SU-DHL-6 (cell line): ENCODE measurements at regions not wholly inside any gene's neighbourhood (a gene's known extent, or its start where the extent isn't known, plus 50 kb on each side); places are given as distances from the start of the nearest gene placed in this dataset.
A peak's percentile ranks its signal among the peaks of the same experiment; 100 is the strongest.

ENCODE experiments used
- H2AFZ ChIP-seq: fragments of 200-600 bp; sonication (generic); 2 replicates; pipeline ENCODE4 v1.6.1; 2014; ENCODE audit warnings: low read depth, mild to moderate bottlenecking, moderate library complexity, mixed read lengths, antibody characterized with exemption, low read length; ENCODE audit not compliant: severe bottlenecking
- H3F3A ChIP-seq: fragments of 200-600 bp; shearing (Covaris generic); 2 replicates; pipeline ENCODE4 v1.6.0; 2016; ENCODE audit warnings: antibody characterized with exemption, mild to moderate bottlenecking; ENCODE audit not compliant: insufficient read depth
- H3K27ac ChIP-seq: fragments of 200-600 bp; sonication (generic); 2 replicates; pipeline ENCODE4 v1.5.1; 2016; ENCODE audit warnings: low read depth, mild to moderate bottlenecking, low read length, moderate library complexity, mixed read lengths
- H3K27me3 ChIP-seq: fragments of 200-600 bp; sonication (generic), shearing (Covaris generic); 2 replicates; pipeline ENCODE4 v1.6.0; 2014; ENCODE audit warnings: mild to moderate bottlenecking, low read length
- H3K36me3 ChIP-seq: fragments of 200-600 bp; sonication (generic); 2 replicates; pipeline ENCODE4 v1.6.1; 2014; ENCODE audit warnings: mild to moderate bottlenecking, low read length, mixed read lengths
- H3K4me2 ChIP-seq: fragments of 300-600, 200-600 bp; shearing (Covaris generic), sonication (generic); 2 replicates; pipeline ENCODE4 v1.6.0; 2014; ENCODE audit warnings: low read length, low read depth, mild to moderate bottlenecking; ENCODE audit not compliant: poor library complexity, severe bottlenecking
- H3K4me3 ChIP-seq: fragments of 200-600 bp; sonication (generic); 2 replicates; pipeline ENCODE4 v1.5.1; 2014; ENCODE audit warnings: antibody characterized with exemption, low read length, mild to moderate bottlenecking, mixed read lengths; ENCODE audit not compliant: insufficient read depth, poor library complexity, severe bottlenecking
- H3K79me2 ChIP-seq: fragments of 200-600 bp; sonication (generic); 2 replicates; pipeline ENCODE4 v1.6.1; 2014; ENCODE audit warnings: mild to moderate bottlenecking, low read length, moderate library complexity; ENCODE audit not compliant: insufficient read depth
- H3K9ac ChIP-seq: fragments of 200-600 bp; sonication (generic); 2 replicates; pipeline ENCODE4 v1.7.0; 2014; ENCODE audit warnings: mild to moderate bottlenecking, low read length
- H3K9me2 ChIP-seq: fragments of 200-600 bp; sonication (generic); replicated peaks from 2 replicates; pipeline ENCODE4 v1.6.1; 2014; ENCODE audit warnings: low read length; ENCODE audit not compliant: insufficient read depth
- H3K9me3 ChIP-seq: fragments of 200-600 bp; sonication (generic); 2 replicates; pipeline ENCODE4 v1.6.1; 2014; ENCODE audit warnings: low read length, mixed read lengths; ENCODE audit not compliant: insufficient read depth
- H4K20me1 ChIP-seq: fragments of 200-600 bp; sonication (generic); 2 replicates; pipeline ENCODE4 v1.6.1; 2014; ENCODE audit warnings: low read depth, mild to moderate bottlenecking, antibody characterized with exemption, low read length, moderate library complexity, mixed read lengths
- EZH2phosphoT487 ChIP-seq: fragments of 200-600 bp; sonication (generic), shearing (Covaris generic); conservative IDR thresholded peaks from 2 replicates; pipeline ENCODE4 v1.6.1; 2018; ENCODE audit warnings: mild to moderate bottlenecking, antibody characterized with exemption, low read length, moderate library complexity, mixed read lengths
- TF ChIP-seq, protein P1 (sequence below): fragments of 200-600 bp; sonication (generic); IDR thresholded peaks from one replicate; pipeline ENCODE4 v1.5.1; 2017; ENCODE audit warnings: antibody characterized with exemption, mild to moderate bottlenecking, low read length, moderate library complexity; ENCODE audit not compliant: insufficient read depth, poor library complexity, severe bottlenecking

DNA sequence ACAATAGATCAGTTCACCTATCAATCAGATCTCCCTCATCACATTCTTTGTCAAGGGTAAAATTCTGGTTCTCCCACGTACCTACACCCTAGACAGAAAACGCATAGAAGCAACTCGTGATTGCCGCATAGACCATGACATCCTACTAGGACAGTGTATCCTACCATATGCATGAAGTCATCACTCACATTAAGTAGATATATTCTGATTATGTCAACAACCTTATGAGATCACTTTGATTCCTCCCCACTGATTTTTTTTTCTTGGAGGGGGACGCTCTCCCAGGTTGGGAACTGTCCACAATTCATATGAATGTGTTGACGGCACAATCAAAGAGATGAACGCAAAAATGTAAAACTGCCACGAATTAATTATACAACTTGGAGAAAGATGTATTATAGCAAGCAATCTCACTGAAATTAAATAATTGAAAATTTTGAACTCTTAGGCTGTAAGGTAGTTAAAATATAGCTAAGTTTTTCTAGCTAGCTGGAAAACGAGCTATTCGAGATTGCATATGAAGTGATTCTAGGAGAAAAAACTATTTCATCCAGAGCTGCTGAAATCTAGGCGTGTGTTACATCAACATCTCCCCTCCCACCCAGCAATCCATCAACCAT lies 82.5 kb upstream of the CCDC28A start:
- Histone ChIP-seq H3K9ac (no peak overlapping the region), H3K27ac (no peak overlapping the region), H3K36me3 (no peaks in the 10 kb centered on the region), H3K79me2 (no peaks in the 10 kb centered on the region), H3K9me2 (no peaks in the 10 kb centered on the region), H3K4me3 (no peak overlapping the region), H2AFZ (no peak overlapping the region), H3K4me2 (no peak overlapping the region), H3K27me3 (no peaks in the 10 kb centered on the region), H3K9me3 (no peaks in the 10 kb centered on the region), H3F3A (no peaks in the 10 kb centered on the region), H4K20me1 (no peaks in the 10 kb centered on the region)
- TF ChIP-seq EZH2phosphoT487: no peak
- TF ChIP-seq, protein P1, sequence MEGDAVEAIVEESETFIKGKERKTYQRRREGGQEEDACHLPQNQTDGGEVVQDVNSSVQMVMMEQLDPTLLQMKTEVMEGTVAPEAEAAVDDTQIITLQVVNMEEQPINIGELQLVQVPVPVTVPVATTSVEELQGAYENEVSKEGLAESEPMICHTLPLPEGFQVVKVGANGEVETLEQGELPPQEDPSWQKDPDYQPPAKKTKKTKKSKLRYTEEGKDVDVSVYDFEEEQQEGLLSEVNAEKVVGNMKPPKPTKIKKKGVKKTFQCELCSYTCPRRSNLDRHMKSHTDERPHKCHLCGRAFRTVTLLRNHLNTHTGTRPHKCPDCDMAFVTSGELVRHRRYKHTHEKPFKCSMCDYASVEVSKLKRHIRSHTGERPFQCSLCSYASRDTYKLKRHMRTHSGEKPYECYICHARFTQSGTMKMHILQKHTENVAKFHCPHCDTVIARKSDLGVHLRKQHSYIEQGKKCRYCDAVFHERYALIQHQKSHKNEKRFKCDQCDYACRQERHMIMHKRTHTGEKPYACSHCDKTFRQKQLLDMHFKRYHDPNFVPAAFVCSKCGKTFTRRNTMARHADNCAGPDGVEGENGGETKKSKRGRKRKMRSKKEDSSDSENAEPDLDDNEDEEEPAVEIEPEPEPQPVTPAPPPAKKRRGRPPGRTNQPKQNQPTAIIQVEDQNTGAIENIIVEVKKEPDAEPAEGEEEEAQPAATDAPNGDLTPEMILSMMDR: no peak

DNA sequence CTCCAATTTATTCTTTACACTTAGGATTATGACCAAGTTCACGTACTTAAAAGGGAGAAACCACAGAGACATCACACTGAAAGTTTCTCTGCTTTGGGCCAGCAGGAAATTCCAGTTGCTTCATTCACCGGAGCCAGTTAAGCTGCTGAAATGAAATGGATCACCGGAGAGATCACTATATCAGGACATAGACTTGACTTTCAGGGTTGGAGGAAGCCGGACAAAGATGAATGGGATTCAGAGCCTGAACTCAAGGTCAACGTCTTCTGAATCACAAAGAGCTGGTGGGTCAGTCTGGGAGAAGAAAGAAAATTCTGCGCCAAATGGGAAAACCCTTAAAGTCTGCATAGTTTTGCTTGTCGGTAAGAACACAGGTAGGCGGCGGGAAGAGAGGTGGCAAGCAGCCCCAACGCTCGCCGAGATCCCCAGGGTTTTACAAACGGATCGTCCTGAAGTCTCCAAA lies 81.9 kb upstream of the CCDC28A start:
- Histone ChIP-seq H2AFZ (no peak overlapping the region), H3K9ac (no peak overlapping the region), H3K9me3 (no peaks in the 10 kb centered on the region)

DNA sequence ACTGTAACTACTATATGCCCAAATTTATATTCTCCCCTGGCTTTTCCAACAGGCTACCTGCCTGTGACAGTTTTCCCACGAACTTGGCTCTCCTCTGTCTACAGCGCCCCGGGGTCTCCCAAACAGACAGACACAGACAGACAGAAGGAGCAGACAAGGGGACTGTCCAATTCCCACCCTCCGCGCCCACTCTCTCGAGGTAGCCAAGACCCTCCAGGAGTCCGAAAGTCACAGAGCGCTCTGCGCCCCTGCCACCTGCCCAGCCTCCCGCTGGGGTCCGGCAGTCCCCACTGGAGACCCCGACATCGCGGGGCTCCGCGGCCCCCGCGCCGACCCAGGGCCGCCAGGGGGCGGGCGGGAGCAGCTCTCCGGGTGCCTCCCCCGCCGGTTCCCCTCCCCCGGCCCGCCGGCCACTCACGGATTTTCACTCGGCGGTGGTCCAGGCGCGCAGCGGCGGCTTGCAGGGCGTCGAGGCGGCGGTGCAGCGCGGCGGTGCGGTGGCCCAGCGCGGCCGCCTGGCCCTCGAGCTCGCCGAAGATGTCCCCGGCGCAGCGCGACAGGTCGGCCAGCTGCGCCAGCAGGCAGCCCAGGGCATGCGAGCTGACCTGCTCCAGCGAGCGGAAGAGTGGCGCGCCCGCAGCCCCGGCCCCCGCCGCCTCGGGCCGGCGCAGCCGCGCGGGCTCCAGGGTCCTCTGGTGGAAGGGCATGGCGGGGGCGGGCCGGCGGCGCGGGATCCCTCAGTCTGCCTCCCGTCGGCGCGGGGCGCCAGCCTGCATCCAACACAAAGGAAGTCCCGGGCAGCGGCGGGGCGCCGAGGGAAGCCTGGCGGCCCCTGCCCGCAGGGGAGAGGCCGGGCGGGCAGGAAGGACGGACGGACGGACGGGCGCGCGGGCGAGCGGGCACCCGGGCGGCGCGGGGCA lies 81.3 kb upstream of the CCDC28A start:
- Histone ChIP-seq H3K4me3 (peak overlapping the region; percentile 74), H3K36me3 (no peaks in the 10 kb centered on the region), H3K9me3 (no peaks in the 10 kb centered on the region), H3K79me2 (no peaks in the 10 kb centered on the region), H3K9ac (peak overlapping the region; percentile 61), H3K9me2 (no peaks in the 10 kb centered on the region), H3K27me3 (no peaks in the 10 kb centered on the region), H3K27ac (no peak overlapping the region), H3F3A (no peaks in the 10 kb centered on the region), H2AFZ (peak overlapping the region; percentile 93), H3K4me2 (peak overlapping the region; percentile 66), H4K20me1 (no peaks in the 10 kb centered on the region)
- TF ChIP-seq EZH2phosphoT487: no peak
- TF ChIP-seq, protein P1: peak; percentile 76

More for the DNA sequence above, 81.9 kb upstream of the CCDC28A start:
- H3K9me2 ChIP-seq: no peaks in the 10 kb centered on the region
- H3K36me3 ChIP-seq: no peaks in the 10 kb centered on the region
- H3K4me2 ChIP-seq: no peak overlapping the region
- no peak overlapping the region for H3K27ac ChIP-seq
- H4K20me1 ChIP-seq: no peaks in the 10 kb centered on the region
- H3F3A ChIP-seq: no peaks in the 10 kb centered on the region
- no peak for TF ChIP-seq EZH2phosphoT487
- TF ChIP-seq, protein P1: no peak
- H3K4me3 ChIP-seq: no peak overlapping the region
- no peaks in the 10 kb centered on the region for H3K79me2 ChIP-seq
- no peaks in the 10 kb centered on the region for H3K27me3 ChIP-seq
